Liver (tissue), 3 donors: ENCODE measurements at regions not wholly inside any gene's neighbourhood (a gene's known extent, or its start where the extent isn't known, plus 50 kb on each side); places are given as distances from the start of the nearest gene placed in this dataset.

Experiments used
- GABPA ChIP-seq, 2 donors: IDR thresholded peaks in 1 of 2; conservative IDR thresholded peaks in 1 of 2; 2 replicates each; pipeline ENCODE4 v1.6.1; 2016; ENCODE audit warnings: antibody characterized with exemption in 2 of 2, mild to moderate bottlenecking in 1 of 2, moderate library complexity in 1 of 2
- YY1 ChIP-seq: IDR thresholded peaks from 2 replicates; pipeline ENCODE4 v1.6.1; 2016; ENCODE audit warnings: antibody characterized with exemption, mild to moderate bottlenecking
- TF ChIP-seq, protein P1 (sequence below): fragments of 150-350 bp; IDR thresholded peaks from 2 replicates; pipeline ENCODE4 v1.5.1; 2017; ENCODE audit warnings: improper control_type of control experiment, low read depth, low read length; ENCODE audit not compliant: missing input control
- donor health status: healthy.
- donor health status: healthy.

DNA sequence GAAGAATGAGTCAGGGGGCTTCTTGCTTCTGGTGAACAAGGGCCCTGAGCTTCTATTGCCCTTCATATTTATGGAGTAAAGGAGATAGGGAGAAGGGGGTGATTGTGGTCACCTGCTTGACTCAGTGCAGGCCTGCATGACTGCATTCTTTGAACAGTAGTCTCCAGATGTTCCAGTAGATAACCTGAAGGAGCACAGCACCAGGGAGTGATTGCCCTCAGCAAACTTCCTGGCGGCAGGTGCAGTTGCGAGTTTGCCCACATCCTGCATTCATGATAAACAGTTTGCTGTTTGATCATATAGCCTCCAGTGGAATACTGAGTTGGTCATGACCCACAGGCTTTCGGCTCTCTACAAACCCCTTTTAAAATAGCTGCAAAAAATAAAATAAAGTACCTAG lies 1632.7 kb downstream of the OTOL1 start:
- TF ChIP-seq YY1: no peak
- TF ChIP-seq GABPA (IDR thresholded peaks at IDR 0.05 in 1 of 2, conservative IDR thresholded peaks at IDR 0.05 in 1 of 2): no peak
- TF ChIP-seq, protein P1, sequence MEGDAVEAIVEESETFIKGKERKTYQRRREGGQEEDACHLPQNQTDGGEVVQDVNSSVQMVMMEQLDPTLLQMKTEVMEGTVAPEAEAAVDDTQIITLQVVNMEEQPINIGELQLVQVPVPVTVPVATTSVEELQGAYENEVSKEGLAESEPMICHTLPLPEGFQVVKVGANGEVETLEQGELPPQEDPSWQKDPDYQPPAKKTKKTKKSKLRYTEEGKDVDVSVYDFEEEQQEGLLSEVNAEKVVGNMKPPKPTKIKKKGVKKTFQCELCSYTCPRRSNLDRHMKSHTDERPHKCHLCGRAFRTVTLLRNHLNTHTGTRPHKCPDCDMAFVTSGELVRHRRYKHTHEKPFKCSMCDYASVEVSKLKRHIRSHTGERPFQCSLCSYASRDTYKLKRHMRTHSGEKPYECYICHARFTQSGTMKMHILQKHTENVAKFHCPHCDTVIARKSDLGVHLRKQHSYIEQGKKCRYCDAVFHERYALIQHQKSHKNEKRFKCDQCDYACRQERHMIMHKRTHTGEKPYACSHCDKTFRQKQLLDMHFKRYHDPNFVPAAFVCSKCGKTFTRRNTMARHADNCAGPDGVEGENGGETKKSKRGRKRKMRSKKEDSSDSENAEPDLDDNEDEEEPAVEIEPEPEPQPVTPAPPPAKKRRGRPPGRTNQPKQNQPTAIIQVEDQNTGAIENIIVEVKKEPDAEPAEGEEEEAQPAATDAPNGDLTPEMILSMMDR: no peak
